Activated CD4-positive, alpha-beta T cell treated with anti-CD3 and anti-CD28 coated beads for 4 hours (primary cell): ENCODE measurements at regions not wholly inside any gene's neighbourhood (a gene's known extent, or its start where the extent isn't known, plus 50 kb on each side); places are given as distances from the start of the nearest gene placed in this dataset.

Source experiments
- DNase-seq, 2 donors: peaks; one replicate each; pipeline ENCODE4 v3.0.0-alpha.2; 2020

DNA sequence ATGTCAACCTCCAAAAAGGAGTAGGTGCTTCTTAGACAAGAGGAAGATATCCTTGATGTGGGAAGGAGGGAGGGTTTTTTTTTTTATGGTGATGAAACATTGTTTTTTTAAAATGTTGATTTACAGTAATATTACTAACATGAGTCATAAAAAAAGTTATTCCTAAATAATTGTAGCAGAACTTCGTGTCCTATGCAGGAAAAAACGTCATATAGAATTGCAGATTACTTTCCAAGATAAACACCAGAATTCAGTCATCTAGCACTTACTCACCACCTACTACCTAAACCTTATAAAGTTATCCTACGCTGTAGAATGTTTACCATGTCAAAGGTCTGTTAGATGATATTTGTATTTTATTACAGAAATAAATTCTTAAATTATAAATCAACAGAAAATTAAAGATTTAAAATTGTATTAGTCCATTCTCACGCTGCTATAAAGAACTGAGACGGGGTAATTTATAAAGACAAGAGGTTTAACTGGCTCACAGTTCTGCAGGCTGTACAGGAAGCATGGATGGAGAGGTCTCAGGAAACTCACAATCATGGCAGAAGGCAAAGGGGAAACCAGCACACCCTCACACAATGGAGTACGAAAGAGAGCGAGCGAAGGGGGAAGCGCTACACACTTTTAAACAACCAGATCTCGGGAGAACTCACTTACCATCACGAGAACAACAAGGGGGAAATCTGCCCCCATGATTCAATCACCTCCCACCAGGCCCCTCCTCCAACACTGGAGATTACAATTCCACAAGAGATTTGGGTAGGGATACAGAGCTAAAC is 105.2 kb upstream of the NEBL start:
- DNase-seq: no peak

DNA sequence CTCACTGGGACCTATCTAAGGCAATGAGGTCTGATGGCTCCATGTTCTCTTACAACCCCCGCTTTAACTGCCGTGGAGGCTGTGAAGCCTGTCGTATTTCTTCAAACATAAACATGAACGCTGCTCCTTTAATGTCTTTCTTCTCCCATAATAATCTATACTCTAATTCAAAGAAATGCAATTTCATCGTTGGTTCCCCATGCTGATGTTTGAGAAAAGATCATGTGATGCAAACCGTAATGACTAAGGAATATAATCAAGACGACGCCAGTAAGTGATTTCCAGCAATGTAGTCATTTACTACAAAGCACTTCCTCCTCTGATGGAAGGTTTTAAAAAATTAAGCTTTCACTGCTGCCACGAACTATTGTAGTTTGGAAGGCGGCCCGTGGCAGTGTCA is 102.6 kb upstream of the NEBL start:
- no peak for DNase-seq

DNA sequence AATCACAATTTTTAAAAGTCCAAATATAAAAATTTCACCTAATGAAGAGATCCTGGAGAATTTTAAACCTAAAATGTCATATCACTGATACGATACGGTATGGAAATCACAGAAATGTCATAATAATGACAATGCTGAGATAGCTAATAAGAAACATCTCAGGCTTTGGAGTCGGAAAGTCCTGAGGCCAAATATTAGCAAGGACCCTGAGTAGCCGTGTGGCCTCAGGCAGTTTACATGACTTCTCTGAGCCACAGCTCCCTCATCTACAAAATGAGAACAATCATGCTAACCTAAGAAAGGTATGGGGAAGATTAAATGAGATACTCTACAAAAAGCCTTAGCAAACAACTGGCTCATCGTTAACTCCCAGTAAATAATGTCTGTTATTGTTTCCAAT is 100.9 kb upstream of the NEBL start:
- no peak for DNase-seq

- no peak for DNase-seq
These were observed 98.2 kb upstream of the NEBL start for GRCh38 chr10:20995123-20995987.

- no peak for DNase-seq
These were observed 96.9 kb upstream of the NEBL start for GRCh38 chr10:20993830-20994527.

GRCh38 chr10:20993389-20993788 is 96.3 kb upstream of the NEBL start:
- no peak for DNase-seq

GRCh38 chr10:20991526-20991925 is 94.4 kb upstream of the NEBL start:
- no peak for DNase-seq

GRCh38 chr10:20990604-20991003 is 93.5 kb upstream of the NEBL start:
- no peak for DNase-seq

DNA sequence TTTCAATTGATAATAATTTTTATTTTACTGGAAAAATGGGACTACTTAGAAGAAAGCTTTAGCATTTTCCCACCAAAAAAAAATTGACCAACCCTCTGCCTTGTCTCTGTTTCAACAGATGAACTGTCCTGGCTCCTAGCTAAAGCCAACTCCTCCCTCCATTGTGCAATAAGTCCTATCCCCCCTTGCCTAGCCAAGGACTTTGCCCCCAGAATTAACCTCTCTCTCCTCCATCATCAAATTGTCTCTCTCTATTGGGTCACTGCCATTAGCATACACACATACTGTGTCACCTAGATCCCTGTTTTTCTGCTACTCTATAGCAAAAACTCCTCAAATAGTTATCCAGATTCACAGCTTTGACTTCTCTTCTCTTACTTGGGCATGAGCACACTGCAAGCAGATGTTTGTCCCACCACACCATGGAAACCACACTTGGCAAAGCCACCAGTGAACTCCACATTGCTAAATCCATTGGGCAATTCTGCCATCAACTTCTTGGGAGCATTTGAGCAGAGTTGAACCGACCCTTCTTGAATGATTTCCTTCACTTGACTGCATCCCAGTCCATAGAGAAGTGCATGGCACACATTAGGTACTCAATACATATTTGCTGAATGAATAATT is 91.4 kb upstream of the NEBL start:
- no peak for DNase-seq

- DNase-seq: no peak
These were observed 88.9 kb upstream of the NEBL start for GRCh38 chr10:20986049-20986448.

- DNase-seq: no peak
These were observed 87.6 kb upstream of the NEBL start for GRCh38 chr10:20984662-20985061.

GRCh38 chr10:20981419-20981953 is 84.4 kb upstream of the NEBL start:
- no peak for DNase-seq

DNA sequence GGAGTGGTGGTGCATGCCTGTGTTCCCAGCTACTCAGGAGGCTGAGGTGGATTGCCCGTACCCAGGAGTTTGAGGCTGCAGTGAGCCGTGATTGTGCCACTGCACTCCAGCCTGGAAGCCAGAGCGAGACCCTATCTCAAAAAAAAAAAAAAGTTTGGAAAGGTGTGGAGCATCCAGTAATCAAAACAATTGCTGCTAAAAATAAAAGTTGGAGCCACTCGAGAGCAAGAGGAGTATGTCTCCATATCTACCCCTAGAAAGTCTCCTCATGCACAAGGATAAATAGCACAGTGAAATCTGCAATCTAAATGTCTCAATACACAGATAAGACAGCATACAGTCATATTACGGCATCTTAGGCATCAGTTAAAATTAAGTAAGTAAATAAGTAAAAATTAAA is 81.5 kb upstream of the NEBL start:
- DNase-seq: no peak

DNA sequence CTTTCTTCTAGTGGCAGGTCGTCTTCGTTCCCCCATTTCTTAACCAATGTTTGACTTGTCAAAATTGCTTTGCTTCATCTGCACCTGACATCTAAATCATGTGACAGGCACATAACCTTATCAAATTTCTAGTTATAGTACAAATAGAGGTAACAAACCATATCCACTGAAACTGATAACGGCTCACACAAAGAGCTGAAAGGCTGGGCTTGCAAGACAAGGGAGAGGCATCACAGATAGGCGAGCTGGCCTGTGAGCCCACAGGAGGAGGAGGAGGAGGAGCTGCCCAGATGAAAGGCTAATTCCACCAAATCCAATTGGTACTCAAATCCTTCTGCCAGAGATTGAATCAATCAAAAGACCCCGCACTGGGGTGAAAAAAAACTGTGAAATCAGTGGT is 80.2 kb upstream of the NEBL start:
- no peak for DNase-seq

DNA sequence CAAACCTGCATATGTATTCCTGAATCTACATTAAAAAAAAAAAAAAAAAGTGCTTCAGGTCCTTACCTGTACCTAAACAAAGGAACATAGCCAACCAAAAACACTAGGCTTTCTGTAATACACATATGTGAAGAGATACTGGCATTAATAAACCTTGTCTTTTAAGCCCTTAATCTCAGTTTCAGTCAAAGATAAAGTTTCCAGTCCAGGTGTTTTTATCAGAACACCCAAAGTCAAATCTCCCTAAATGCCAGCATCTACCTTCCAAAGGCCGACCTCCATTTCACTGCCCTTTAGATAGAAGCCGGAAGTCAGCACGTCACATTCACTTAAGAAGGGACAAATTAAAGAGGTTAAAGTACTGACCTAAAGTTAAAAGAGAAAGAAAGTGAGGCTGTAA is 79.8 kb upstream of the NEBL start:
- no peak for DNase-seq

DNA sequence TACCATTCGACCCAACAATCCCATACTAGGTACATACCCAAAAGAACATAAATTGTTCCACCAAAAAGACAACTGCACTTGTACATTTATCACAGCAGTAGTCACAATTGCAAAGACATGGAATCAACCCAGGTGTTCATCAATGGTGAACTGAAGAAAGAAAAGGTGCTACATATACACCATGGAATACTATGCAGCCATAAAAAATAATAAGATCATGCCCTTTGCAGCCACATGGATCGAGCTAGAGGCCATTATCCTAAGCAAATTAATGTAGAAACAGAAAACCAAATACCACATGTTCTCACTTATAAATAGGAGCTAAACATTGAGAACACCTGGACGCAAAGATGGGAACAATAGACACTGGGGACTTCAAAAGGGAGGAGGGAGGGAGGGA is 79.3 kb upstream of the NEBL start:
- DNase-seq: no peak

DNA sequence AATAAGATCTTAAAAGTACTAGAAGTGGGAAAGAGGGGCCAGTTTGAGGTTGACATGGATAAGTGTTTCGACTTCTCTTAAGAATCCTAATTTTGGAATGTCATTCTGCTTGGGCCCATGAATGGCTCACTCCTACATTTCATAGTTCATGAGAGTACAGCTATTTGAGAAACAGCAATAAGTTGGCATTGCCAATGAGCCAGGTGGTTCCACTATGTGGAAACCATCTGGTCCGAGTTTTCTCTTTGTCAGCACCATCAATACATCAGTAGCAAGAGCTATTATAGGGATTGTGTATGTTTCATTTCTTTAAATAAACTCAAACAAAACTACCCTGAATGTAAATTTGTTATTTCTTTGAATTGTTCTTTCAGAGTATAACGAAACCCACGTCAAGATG is 78.1 kb upstream of the NEBL start:
- no peak for DNase-seq

GRCh38 chr10:20972925-20973324 is 75.8 kb upstream of the NEBL start:
- no peak for DNase-seq

- no peak for DNase-seq
These were observed 74.8 kb upstream of the NEBL start for GRCh38 chr10:20971901-20972300.

- no peak for DNase-seq
These were observed 73.6 kb upstream of the NEBL start for GRCh38 chr10:20970708-20971107.

DNA sequence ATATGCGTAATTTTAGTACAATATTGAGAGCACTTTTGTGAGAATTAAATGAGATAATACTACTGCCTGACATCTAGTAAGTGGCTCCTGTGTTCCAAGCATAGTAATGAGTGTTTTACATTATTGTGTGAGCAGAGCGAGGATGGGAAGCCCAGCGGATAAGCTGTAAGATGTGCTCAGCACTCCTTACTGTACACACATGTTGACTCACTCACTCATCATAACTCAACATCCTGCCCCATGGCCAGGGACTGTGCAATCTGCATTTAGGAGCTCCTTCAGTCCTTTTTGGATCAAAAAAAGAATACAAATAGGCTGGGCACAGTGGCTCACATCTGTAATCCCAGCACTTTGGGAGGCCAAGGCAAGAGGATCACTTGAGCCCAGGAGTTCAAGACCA is 72.9 kb upstream of the NEBL start:
- no peak for DNase-seq

DNA sequence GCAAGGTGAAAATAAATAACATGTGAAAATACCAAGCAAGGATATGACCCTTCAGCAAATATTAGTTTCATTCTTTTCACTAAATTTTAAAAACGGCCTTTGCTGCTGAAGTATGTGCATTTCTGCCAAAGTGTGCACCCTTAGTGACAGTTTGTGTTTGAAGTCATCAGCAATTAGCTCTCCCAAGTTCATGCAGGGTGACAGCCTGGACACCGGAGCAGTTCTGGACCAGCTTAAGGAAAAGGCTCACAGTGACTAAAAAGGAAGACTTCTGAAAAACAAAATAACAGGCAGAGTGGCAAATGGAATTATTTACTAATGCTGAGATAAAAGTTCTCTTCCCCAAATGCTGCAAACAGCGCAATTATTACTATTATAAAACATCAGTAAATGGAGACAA is 69.3 kb upstream of the NEBL start:
- no peak for DNase-seq
